Dendritic cell treated with granulocyte-macrophage colony-stimulating factor and Interleukin-4, amounts not matched to agents 40 ng/mL and 50 ng/mL, for 4 days (primary cell): ENCODE measurements at regions not wholly inside any gene's neighbourhood (a gene's known extent, or its start where the extent isn't known, plus 50 kb on each side); places are given as distances from the start of the nearest gene placed in this dataset.

Experiments
- H3K27ac Mint-ChIP-seq: one replicate; pipeline ENCODE4 v1.8.0; 2022; ENCODE audit warnings: mild to moderate bottlenecking, mixed read lengths
- H3K27me3 Mint-ChIP-seq: one replicate; pipeline ENCODE4 v1.8.0; 2022; ENCODE audit warnings: mild to moderate bottlenecking, mixed read lengths
- H3K36me3 Mint-ChIP-seq: one replicate; pipeline ENCODE4 v1.8.0; 2022; ENCODE audit warnings: low read depth, mixed read lengths
- H3K4me1 Mint-ChIP-seq: one replicate; pipeline ENCODE4 v1.8.0; 2022; ENCODE audit warnings: low read depth, mixed read lengths
- H3K4me3 Mint-ChIP-seq: one replicate; pipeline ENCODE4 v1.8.0; 2022; ENCODE audit warnings: mild to moderate bottlenecking, moderate library complexity, mixed read lengths
- H3K9me3 Mint-ChIP-seq: one replicate; pipeline ENCODE4 v1.8.0; 2022; ENCODE audit warnings: mixed read lengths
- intact Hi-C: fragments of 100-400 bp; cut with micrococcal nuclease; formaldehyde crosslinking; loops from one replicate; pipeline ENCODE4 v1.15.0; 2022

GRCh38 chr4:141503260-141503659 lies 133.1 kb upstream of the IL15 start:
- intact Hi-C loops, result no loop called here
- Mint-ChIP-seq H3K9me3 (peaks cover 16% of the 10 kb centered on the region), H3K27ac (no peak overlapping the region), H3K4me3 (no peak overlapping the region), H3K4me1 (no peaks in the 10 kb centered on the region), H3K27me3 (no peaks in the 10 kb centered on the region), H3K36me3 (no peaks in the 10 kb centered on the region)

GRCh38 chr4:141511055-141511454 lies 125.3 kb upstream of the IL15 start:
- Mint-ChIP-seq H3K9me3 (peaks cover 35% of the 10 kb centered on the region), H3K27me3 (no peaks in the 10 kb centered on the region), H3K4me1 (no peaks in the 10 kb centered on the region), H3K4me3 (no peak overlapping the region), H3K27ac (no peak overlapping the region), H3K36me3 (no peaks in the 10 kb centered on the region)
- intact Hi-C loops, result no loop called here

GRCh38 chr4:141513866-141514265 lies 122.5 kb upstream of the IL15 start:
- H3K4me1 Mint-ChIP-seq, result no peaks in the 10 kb centered on the region
- no peaks in the 10 kb centered on the region for H3K36me3 Mint-ChIP-seq
- H3K4me3 Mint-ChIP-seq, result no peak overlapping the region
- intact Hi-C loops, result no loop called here
- peaks cover 13% of the 10 kb centered on the region for H3K9me3 Mint-ChIP-seq
- no peaks in the 10 kb centered on the region for H3K27me3 Mint-ChIP-seq
- no peak overlapping the region for H3K27ac Mint-ChIP-seq

GRCh38 chr4:141518222-141518621 lies 118.2 kb upstream of the IL15 start:
- no peak overlapping the region for H3K27ac Mint-ChIP-seq
- intact Hi-C loops, result no loop called here

GRCh38 chr4:141524116-141524515 lies 112.3 kb upstream of the IL15 start:
- no peak overlapping the region for H3K27ac Mint-ChIP-seq
- intact Hi-C loops, result no loop called here
- H3K27me3 Mint-ChIP-seq, result no peaks in the 10 kb centered on the region
- H3K4me1 Mint-ChIP-seq, result peaks cover 6% of the 10 kb centered on the region
- no peaks in the 10 kb centered on the region for H3K9me3 Mint-ChIP-seq
- H3K4me3 Mint-ChIP-seq, result no peak overlapping the region
- H3K36me3 Mint-ChIP-seq, result no peaks in the 10 kb centered on the region

More at GRCh38 chr4:141518222-141518621, 118.2 kb upstream of the IL15 start:
- H3K9me3 Mint-ChIP-seq, result no peaks in the 10 kb centered on the region
- no peaks in the 10 kb centered on the region for H3K36me3 Mint-ChIP-seq
- no peaks in the 10 kb centered on the region for H3K27me3 Mint-ChIP-seq
- no peaks in the 10 kb centered on the region for H3K4me1 Mint-ChIP-seq
- H3K4me3 Mint-ChIP-seq, result no peak overlapping the region

GRCh38 chr4:141524841-141525240 lies 111.5 kb upstream of the IL15 start:
- H3K4me1 Mint-ChIP-seq, result peaks cover 6% of the 10 kb centered on the region
- no peaks in the 10 kb centered on the region for H3K9me3 Mint-ChIP-seq
- H3K27ac Mint-ChIP-seq, result no peak overlapping the region
- no peaks in the 10 kb centered on the region for H3K36me3 Mint-ChIP-seq
- no peaks in the 10 kb centered on the region for H3K27me3 Mint-ChIP-seq
- no peak overlapping the region for H3K4me3 Mint-ChIP-seq
- intact Hi-C loops, result no loop called here

- Mint-ChIP-seq H3K9me3 (no peaks in the 10 kb centered on the region), H3K27me3 (no peaks in the 10 kb centered on the region), H3K36me3 (no peaks in the 10 kb centered on the region), H3K27ac (no peak overlapping the region), H3K4me1 (no peaks in the 10 kb centered on the region), H3K4me3 (no peak overlapping the region)
- intact Hi-C loops, result no loop called here
These were observed 105.8 kb upstream of the IL15 start for GRCh38 chr4:141530627-141531026.

GRCh38 chr4:141534985-141535384 lies 101.4 kb upstream of the IL15 start:
- no peaks in the 10 kb centered on the region for H3K27me3 Mint-ChIP-seq
- H3K27ac Mint-ChIP-seq, result no peak overlapping the region
- H3K4me1 Mint-ChIP-seq, result no peaks in the 10 kb centered on the region
- no peak overlapping the region for H3K4me3 Mint-ChIP-seq
- intact Hi-C loops, result no loop called here
- H3K9me3 Mint-ChIP-seq, result peaks cover 20% of the 10 kb centered on the region
- H3K36me3 Mint-ChIP-seq, result no peaks in the 10 kb centered on the region

GRCh38 chr4:141538001-141538400 lies 98.4 kb upstream of the IL15 start:
- no peak overlapping the region for H3K27ac Mint-ChIP-seq
- H3K4me3 Mint-ChIP-seq, result no peak overlapping the region
- H3K4me1 Mint-ChIP-seq, result no peaks in the 10 kb centered on the region
- intact Hi-C loops, result no loop called here
- H3K27me3 Mint-ChIP-seq, result no peaks in the 10 kb centered on the region
- H3K9me3 Mint-ChIP-seq, result peaks cover 20% of the 10 kb centered on the region
- H3K36me3 Mint-ChIP-seq, result no peaks in the 10 kb centered on the region

GRCh38 chr4:141540643-141541042 lies 95.7 kb upstream of the IL15 start:
- Mint-ChIP-seq H3K9me3 (peaks cover 20% of the 10 kb centered on the region), H3K27ac (no peak overlapping the region), H3K27me3 (no peaks in the 10 kb centered on the region), H3K4me1 (no peaks in the 10 kb centered on the region), H3K36me3 (no peaks in the 10 kb centered on the region), H3K4me3 (no peak overlapping the region)
- intact Hi-C loops, result no loop called here

GRCh38 chr4:141541851-141542250 lies 94.5 kb upstream of the IL15 start:
- H3K4me3 Mint-ChIP-seq, result no peak overlapping the region
- no peaks in the 10 kb centered on the region for H3K27me3 Mint-ChIP-seq
- H3K27ac Mint-ChIP-seq, result no peak overlapping the region
- no peaks in the 10 kb centered on the region for H3K36me3 Mint-ChIP-seq
- H3K4me1 Mint-ChIP-seq, result no peaks in the 10 kb centered on the region
- intact Hi-C loops, result no loop called here
- H3K9me3 Mint-ChIP-seq, result peaks cover 19% of the 10 kb centered on the region

GRCh38 chr4:141543176-141543575 lies 93.2 kb upstream of the IL15 start:
- Mint-ChIP-seq H3K27me3 (no peaks in the 10 kb centered on the region), H3K4me1 (no peaks in the 10 kb centered on the region), H3K36me3 (no peaks in the 10 kb centered on the region), H3K4me3 (no peak overlapping the region), H3K27ac (no peak overlapping the region), H3K9me3 (peaks cover 12% of the 10 kb centered on the region)
- intact Hi-C loops, result no loop called here

- Mint-ChIP-seq H3K9me3 (peaks cover 10% of the 10 kb centered on the region), H3K27me3 (no peaks in the 10 kb centered on the region)
- intact Hi-C loops, result no loop called here
These were observed 92.7 kb upstream of the IL15 start for GRCh38 chr4:141543706-141544105.

GRCh38 chr4:141548791-141549190 lies 87.6 kb upstream of the IL15 start:
- no peaks in the 10 kb centered on the region for H3K4me1 Mint-ChIP-seq
- H3K27ac Mint-ChIP-seq, result no peak overlapping the region
- no peak overlapping the region for H3K4me3 Mint-ChIP-seq
- no peaks in the 10 kb centered on the region for H3K27me3 Mint-ChIP-seq
- H3K36me3 Mint-ChIP-seq, result no peaks in the 10 kb centered on the region
- intact Hi-C loops, result no loop called here
- peaks cover 42% of the 10 kb centered on the region for H3K9me3 Mint-ChIP-seq

More at GRCh38 chr4:141543706-141544105, 92.7 kb upstream of the IL15 start:
- Mint-ChIP-seq H3K4me1 (no peaks in the 10 kb centered on the region), H3K4me3 (no peak overlapping the region), H3K27ac (no peak overlapping the region), H3K36me3 (no peaks in the 10 kb centered on the region)

- H3K36me3 Mint-ChIP-seq, result no peaks in the 10 kb centered on the region
- H3K27me3 Mint-ChIP-seq, result no peaks in the 10 kb centered on the region
- H3K27ac Mint-ChIP-seq, result no peak overlapping the region
- intact Hi-C loops, result no loop called here
- H3K9me3 Mint-ChIP-seq, result peaks cover 8% of the 10 kb centered on the region
- no peaks in the 10 kb centered on the region for H3K4me1 Mint-ChIP-seq
- H3K4me3 Mint-ChIP-seq, result no peak overlapping the region
These were observed 76.3 kb upstream of the IL15 start for GRCh38 chr4:141560056-141560455.
